ENCODE measurements at regions not wholly inside any gene's neighbourhood (a gene's known extent, or its start where the extent isn't known, plus 50 kb on each side); places are given as distances from the start of the nearest gene placed in this dataset.
"Not testable (repeated sequence)": the region's sequence is repeated elsewhere in the genome, so short reads cannot be mapped to it uniquely, and the experiment has no call there.

DNA sequence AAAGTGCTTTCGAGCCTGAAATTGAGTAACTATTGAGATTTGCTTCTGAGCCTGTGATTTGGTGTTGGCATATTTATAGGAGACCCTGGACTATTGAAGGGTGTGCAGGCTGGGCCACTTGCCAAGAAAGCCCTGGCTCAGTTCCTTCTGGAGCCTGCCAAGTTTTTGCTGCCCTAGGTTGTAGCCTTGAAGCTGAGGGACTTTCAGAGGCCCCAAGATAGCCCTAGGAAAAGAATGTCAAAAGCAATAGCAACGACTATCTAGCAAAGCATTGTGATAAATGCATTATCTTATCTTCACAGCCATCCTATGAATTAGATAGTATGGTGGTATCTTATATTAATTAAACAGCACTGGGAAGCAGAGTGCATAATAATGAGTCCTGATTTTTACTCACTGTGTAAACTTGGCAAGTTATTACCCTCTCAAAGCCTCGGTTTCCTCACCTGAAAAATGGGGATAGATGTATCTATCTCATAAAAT lies 473.7 kb upstream of the PODXL start:
- no peak for DNase-seq (ENCODE audit: low read depth in 2 of 2)

- DNase-seq (ENCODE audit: low read depth in 2 of 2): no peak
These were observed 473.1 kb upstream of the PODXL start for GRCh38 chr7:132029369-132030085.

GRCh38 chr7:132028144-132028920 lies 471.9 kb upstream of the PODXL start:
- no peak for DNase-seq (ENCODE audit: low read depth in 2 of 2)

DNA sequence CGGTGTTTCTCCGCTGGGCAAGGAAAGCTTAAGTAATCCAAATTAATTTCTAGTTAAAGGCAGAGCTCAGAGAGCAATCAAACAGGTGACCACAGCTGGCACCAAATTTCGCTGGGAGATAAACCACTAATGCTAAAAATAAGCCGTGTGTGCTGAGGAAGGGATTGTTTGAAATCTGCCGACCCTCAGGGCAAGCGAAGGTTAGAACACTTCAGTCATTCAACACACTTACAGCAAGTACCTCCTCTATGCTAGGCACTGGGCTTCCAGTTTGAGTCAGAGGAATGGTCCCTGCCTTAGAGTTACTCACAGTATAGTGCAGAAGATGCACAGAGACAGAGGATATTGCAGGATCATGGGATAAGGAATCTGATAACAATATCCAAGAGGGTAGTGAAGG lies 467.9 kb upstream of the PODXL start:
- no peak for DNase-seq (ENCODE audit: low read depth in 2 of 2)

GRCh38 chr7:132023466-132023865 lies 467.0 kb upstream of the PODXL start:
- no peak for DNase-seq (ENCODE audit: low read depth in 2 of 2)

DNA sequence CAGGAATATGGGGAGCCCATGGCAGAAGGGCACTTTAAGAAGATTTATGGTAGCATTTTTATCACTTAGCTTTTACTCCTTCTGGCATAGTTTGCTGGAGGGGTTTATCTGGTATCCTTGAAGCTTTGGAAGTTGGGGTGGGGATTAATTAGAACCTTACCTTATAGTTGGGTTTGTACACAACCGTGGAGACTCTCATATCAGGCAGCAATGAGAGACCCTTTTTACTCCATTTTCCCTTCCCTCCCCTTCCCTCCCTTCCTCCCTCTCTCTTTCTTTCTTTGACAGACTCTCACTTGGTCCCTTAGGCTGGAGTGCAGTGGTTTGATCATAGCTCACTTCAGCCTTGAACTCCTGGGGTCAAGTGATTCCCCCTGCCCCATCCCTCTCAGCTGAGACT lies 465.8 kb upstream of the PODXL start:
- DNase-seq (ENCODE audit: low read depth in 2 of 2): no peak

GRCh38 chr7:132019703-132020102 lies 463.3 kb upstream of the PODXL start:
- DNase-seq (ENCODE audit: low read depth in 2 of 2): no peak

DNA sequence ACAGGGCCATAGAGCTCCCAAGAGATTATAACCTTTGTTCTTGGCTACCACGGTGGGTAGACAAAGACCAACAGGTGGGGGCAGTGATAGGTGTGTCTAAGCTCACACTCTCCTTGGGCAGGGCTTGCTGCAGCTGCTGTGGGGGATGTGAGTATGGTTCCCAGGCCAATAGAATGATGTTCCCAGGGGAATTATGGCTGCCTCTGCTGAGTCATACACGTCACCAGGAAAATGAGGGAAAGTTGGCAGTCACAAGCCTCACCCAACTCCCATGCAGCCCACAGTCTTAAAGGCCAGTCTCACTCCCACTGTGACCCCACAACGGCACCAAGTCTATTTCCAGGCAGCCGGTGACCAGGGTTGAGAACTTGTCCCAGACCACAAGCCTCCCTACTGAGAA lies 453.4 kb upstream of the PODXL start:
- DNase-seq (ENCODE audit: low read depth in 2 of 2): no peak

GRCh38 chr7:132004529-132004928 lies 448.1 kb upstream of the PODXL start:
- no peak for DNase-seq (ENCODE audit: low read depth in 2 of 2)

- no peak for DNase-seq (ENCODE audit: low read depth in 2 of 2)
These were observed 446.0 kb upstream of the PODXL start for GRCh38 chr7:132002343-132002968.

DNA sequence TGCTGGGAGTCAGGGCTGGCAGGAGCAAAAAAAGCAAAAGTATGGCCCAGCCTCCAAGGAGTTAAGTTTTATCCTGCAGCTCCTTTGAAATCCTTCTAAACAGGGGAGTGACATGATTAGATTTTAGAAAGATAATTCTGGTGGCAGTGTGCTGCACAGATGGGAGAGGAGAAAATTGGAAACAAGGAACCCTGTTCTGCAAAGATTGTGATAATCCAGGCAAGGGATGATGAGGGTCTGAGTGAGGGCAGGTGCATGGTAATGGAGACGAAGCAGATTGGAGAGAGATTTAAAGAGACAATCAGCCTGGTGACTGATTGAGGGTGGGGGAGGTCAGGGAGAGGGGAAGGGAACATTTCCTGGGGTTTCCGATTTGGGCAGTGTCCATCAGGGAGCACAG lies 444.7 kb upstream of the PODXL start:
- DNase-seq (ENCODE audit: low read depth in 2 of 2): no peak

DNA sequence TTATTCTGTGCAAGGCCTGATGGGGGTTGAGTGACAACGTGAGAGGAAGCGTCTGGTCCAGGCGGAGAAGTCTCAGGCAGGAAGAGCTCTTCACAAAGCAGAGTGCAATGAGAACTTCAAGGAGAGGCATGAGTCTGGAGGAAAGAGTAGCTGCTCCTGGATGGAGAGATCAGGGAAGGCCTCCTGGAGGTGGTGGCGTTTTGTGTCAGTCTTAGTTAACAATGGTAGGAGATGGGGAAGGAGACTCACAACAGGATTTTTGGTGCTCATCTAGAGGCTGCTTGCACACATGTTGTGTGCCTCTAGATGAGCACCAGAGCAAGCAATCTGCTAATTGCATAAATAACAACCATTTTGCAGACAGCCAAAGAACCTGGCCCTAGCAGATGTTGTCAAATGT lies 442.8 kb upstream of the PODXL start:
- no peak for DNase-seq (ENCODE audit: low read depth in 2 of 2)

DNA sequence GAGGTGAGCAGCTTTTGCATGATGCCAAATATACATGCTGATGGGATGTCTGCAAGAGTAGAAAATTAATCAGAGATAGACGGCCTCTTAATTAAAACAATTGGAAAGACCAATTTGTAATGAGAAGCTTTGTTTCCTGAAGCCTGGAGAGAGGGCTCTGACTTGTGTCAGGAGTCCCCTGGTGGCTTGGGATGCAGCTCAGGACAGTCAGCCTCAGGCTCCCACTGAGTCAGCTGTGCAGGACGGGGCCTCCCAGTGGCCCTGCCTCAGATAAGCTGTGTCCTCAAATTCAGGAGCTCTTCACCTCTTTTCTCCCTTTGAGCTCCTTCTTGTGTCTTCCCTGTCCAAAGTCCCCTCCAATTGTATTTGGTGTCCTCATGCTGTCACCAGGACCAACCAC lies 438.9 kb upstream of the PODXL start:
- no peak for DNase-seq (ENCODE audit: low read depth in 2 of 2)

DNA sequence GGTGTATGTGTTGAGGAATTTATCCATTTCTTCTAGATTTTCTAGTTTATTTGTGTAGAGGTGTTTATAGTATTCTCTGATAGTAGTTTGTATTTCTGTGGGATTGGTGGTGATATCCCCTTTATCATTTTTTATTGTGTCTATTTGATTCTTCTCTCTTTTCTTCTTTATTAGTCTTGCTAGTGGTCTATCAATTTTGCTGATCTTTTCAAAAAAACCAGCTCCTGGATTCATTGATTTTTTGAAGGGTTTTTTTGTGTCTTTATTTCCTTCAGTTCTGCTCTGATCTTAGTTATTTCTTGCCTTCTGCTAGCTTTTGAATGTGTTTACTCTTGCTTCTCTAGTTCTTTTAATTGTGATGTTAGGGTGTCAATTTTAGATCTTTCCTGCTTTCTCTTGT lies 424.6 kb upstream of the PODXL start:
- not testable (repeated sequence) for DNase-seq (ENCODE audit: low read depth in 2 of 2)

- DNase-seq (ENCODE audit: low read depth in 2 of 2): not testable (repeated sequence)
These were observed 421.7 kb upstream of the PODXL start for GRCh38 chr7:131978118-131978517.

- DNase-seq (ENCODE audit: low read depth in 2 of 2): no peak
These were observed 420.0 kb upstream of the PODXL start for GRCh38 chr7:131976411-131976810.

- DNase-seq (ENCODE audit: low read depth in 2 of 2): no peak
These were observed 418.2 kb upstream of the PODXL start for GRCh38 chr7:131974671-131975070.

GRCh38 chr7:131972251-131972650 lies 415.8 kb upstream of the PODXL start:
- DNase-seq (ENCODE audit: low read depth in 2 of 2): no peak

DNA sequence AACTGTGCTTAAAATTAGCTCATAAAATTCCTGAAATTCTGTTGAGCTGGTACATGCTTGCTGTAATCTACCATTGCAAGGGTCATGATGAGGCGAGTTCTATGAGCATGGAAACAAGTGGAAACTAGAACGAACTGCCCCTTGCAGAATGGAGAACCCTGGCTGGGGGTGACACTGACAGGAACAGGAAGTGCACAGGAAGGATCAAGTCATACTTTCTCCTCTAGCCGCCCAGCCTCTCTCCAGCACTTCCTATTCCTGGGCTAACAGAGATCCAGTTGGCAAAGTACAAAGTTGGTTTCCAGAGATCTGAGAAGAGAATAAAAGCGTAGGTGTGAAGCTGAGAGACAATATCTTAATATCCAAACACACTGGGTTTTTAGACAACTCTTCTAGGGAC lies 414.2 kb upstream of the PODXL start:
- DNase-seq (ENCODE audit: low read depth in 2 of 2): no peak

DNA sequence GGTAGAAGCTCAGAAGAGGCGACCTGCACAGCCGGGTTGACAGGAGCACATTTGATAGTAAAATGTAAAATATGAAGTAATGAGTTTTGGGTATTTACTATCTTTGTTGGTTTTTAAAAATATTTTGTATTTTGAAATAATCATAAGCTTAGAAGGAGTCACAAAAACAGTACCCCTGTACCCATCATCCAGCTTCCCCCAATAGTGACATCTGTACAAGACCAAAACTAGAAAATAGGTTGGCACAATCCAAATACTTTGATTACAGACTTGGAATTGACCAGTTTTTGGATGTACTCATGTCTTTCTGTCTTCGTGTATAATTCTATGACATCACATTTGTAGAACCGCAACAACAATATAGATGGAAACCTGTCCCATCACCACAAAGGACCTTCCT lies 413.1 kb upstream of the PODXL start:
- DNase-seq (ENCODE audit: low read depth in 2 of 2): no peak

GRCh38 chr7:131967216-131967730 lies 410.8 kb upstream of the PODXL start:
- DNase-seq (ENCODE audit: low read depth in 2 of 2): no peak

GRCh38 chr7:131964203-131964602 lies 407.8 kb upstream of the PODXL start:
- no peak for DNase-seq (ENCODE audit: low read depth in 2 of 2)

Data from stimulated activated CD8-positive, alpha-beta memory T cell treated with anti-CD3 and anti-CD28 coated beads, Interleukin-15, amount 100 ng/mL, for 48 hours (primary cell).